H1 (cell line): ENCODE measurements at regions not wholly inside any gene's neighbourhood (a gene's known extent, or its start where the extent isn't known, plus 50 kb on each side); places are given as distances from the start of the nearest gene placed in this dataset.

ENCODE experiments used
- CTCF ChIA-PET: fragments of 300-600 bp; sonication (Branson Sonifier 250); formaldehyde crosslinking; loops from one replicate; lab custom pipeline; 2021; ENCODE audit not compliant: partially characterized antibody; lab: Charles Lee
- POLR2A ChIA-PET: fragments of 300-600 bp; sonication (Branson Sonifier 250); formaldehyde crosslinking; loops from one replicate; lab custom pipeline; 2021; ENCODE audit warnings: inconsistent platforms; ENCODE audit not compliant: partially characterized antibody; lab: Charles Lee
- DNase-seq, 2 experiments: peaks; one replicate each; pipeline versions ENCODE4 v3.0.0 to v3.0.0-alpha.2; 2010 to 2022; ENCODE audit warnings: low spot score in 2 of 2, low read depth in 1 of 2, mixed read lengths in 1 of 2
- FAIRE-seq: peaks from 2 replicates; lab custom pipeline; 2011; peaks lifted over from hg19 to GRCh38; lab: Jason Lieb, UNC
- H2AFZ ChIP-seq: 2 replicates; pipeline ENCODE4 v1.8.1; 2012; ENCODE audit warnings: low read length, inconsistent platforms
- H2AK5ac ChIP-seq: 2 replicates; pipeline ENCODE4 v1.6.1; 2013; ENCODE audit warnings: low read depth, low read length
- H2BK120ac ChIP-seq: replicated peaks from 2 replicates; pipeline ENCODE3; 2013; ENCODE audit warnings: low read depth, low read length, inconsistent platforms
- H2BK12ac ChIP-seq: 2 replicates; pipeline ENCODE4 v1.6.1; 2013; ENCODE audit warnings: low read depth, low read length
- H2BK15ac ChIP-seq: 2 replicates; pipeline ENCODE4 v1.6.1; 2013; ENCODE audit warnings: low read length
- H2BK20ac ChIP-seq: 2 replicates; pipeline ENCODE4 v1.6.1; 2013; ENCODE audit warnings: low read length
- H2BK5ac ChIP-seq: 2 replicates; pipeline ENCODE4 v1.6.1; 2013; ENCODE audit warnings: low read depth, low read length
- H3K14ac ChIP-seq: 2 replicates; pipeline ENCODE4 v1.6.1; 2013; ENCODE audit warnings: inconsistent platforms; ENCODE audit not compliant: insufficient read length
- H3K18ac ChIP-seq: 2 replicates; pipeline ENCODE4 v1.6.1; 2013; ENCODE audit warnings: low read length; ENCODE audit errors: extremely low read depth
- H3K23ac ChIP-seq: 2 replicates; pipeline ENCODE4 v1.6.1; 2013; ENCODE audit warnings: inconsistent platforms; ENCODE audit not compliant: insufficient read length
- H3K23me2 ChIP-seq: 2 replicates; pipeline ENCODE4 v1.6.1; 2013; ENCODE audit warnings: low read depth, low read length
- H3K27ac ChIP-seq: 2 replicates; pipeline ENCODE4 v1.6.1; 2011; ENCODE audit warnings: low read depth, low read length, inconsistent platforms
- H3K27me3 ChIP-seq, 4 experiments: replicated peaks in 1 of 4; 1 replicate in 1 of 4; 2 replicates in 3 of 4; pipeline versions ENCODE4 v1.6.1 to v1.8.1; 2011 to 2013; ENCODE audit warnings: low read length in 3 of 4, mild to moderate bottlenecking in 3 of 4, inconsistent platforms in 2 of 4, mixed read lengths in 2 of 4, moderate library complexity in 1 of 4; ENCODE audit not compliant: control insufficient read depth in 3 of 4, insufficient read depth in 3 of 4; ENCODE audit errors: extremely low read depth in 1 of 4
- H3K36me3 ChIP-seq, 4 experiments: 2 replicates each; pipeline versions ENCODE4 v1.6.1 to v1.8.1; 2011 to 2013; ENCODE audit warnings: mild to moderate bottlenecking in 4 of 4, low read length in 3 of 4, moderate library complexity in 2 of 4, control low read depth in 1 of 4, inconsistent platforms in 1 of 4; ENCODE audit not compliant: insufficient read depth in 4 of 4, control insufficient read depth in 2 of 4
- H3K4ac ChIP-seq: replicated peaks from 2 replicates; pipeline ENCODE3; 2013; ENCODE audit warnings: low read length, low read depth, mixed read lengths, inconsistent platforms; ENCODE audit not compliant: insufficient read length
- H3K4me1 ChIP-seq, 4 experiments: replicated peaks in 1 of 4; 1 replicate in 1 of 4; 2 replicates in 3 of 4; pipeline versions ENCODE4 v1.6.1 to v1.8.1; 2011 to 2013; ENCODE audit warnings: low read length in 3 of 4, inconsistent platforms in 2 of 4, mixed read lengths in 1 of 4; ENCODE audit not compliant: insufficient read depth in 4 of 4, control insufficient read depth in 3 of 4
- H3K4me2 ChIP-seq, 2 experiments: 2 replicates each; pipeline versions ENCODE4 v1.6.1 to v1.8.1; 2011 to 2013; ENCODE audit warnings: low read depth in 2 of 2, low read length in 2 of 2, control low read depth in 1 of 2, inconsistent platforms in 1 of 2, mild to moderate bottlenecking in 1 of 2; ENCODE audit not compliant: insufficient read depth in 1 of 2
- H3K4me3 ChIP-seq, 4 experiments: fragments of 200-600, 300-600 bp in 1 of 4; sonication (generic), shearing (Covaris generic), sonication (Bioruptor Twin) in 1 of 4; 2 replicates each; pipeline versions ENCODE4 v1.5.1 to v1.8.1; 2011 to 2016; ENCODE audit warnings: low read length in 4 of 4, low read depth in 3 of 4, control low read depth in 2 of 4, inconsistent platforms in 2 of 4, mild to moderate bottlenecking in 2 of 4, mixed read lengths in 1 of 4, moderate library complexity in 1 of 4; ENCODE audit not compliant: insufficient read depth in 2 of 4; ENCODE audit errors: extremely low read depth in 1 of 4
- H3K56ac ChIP-seq: replicated peaks from 2 replicates; pipeline ENCODE3; 2013; ENCODE audit warnings: low read depth, mild to moderate bottlenecking, mixed read lengths, low read length, inconsistent platforms; ENCODE audit not compliant: insufficient read length
- H3K79me1 ChIP-seq: 2 replicates; pipeline ENCODE4 v1.6.1; 2013; ENCODE audit warnings: low read depth, low read length, control low read depth
- H3K79me2 ChIP-seq, 2 experiments: 2 replicates each; pipeline versions ENCODE4 v1.6.1 to v1.8.1; 2012 to 2013; ENCODE audit warnings: low read length in 2 of 2, mild to moderate bottlenecking in 2 of 2, inconsistent platforms in 1 of 2; ENCODE audit not compliant: insufficient read depth in 2 of 2, control insufficient read depth in 1 of 2
- H3K9ac ChIP-seq, 4 experiments: replicated peaks in 1 of 4; 1 replicate in 1 of 4; 2 replicates in 3 of 4; pipeline versions ENCODE4 v1.6.1 to v1.8.1; 2011 to 2013; ENCODE audit warnings: low read depth in 3 of 4, low read length in 3 of 4, control low read depth in 2 of 4, mild to moderate bottlenecking in 2 of 4, moderate library complexity in 2 of 4, inconsistent platforms in 1 of 4; ENCODE audit errors: extremely low read depth in 1 of 4
- H3K9me3 ChIP-seq, 2 experiments: 2 replicates each; pipeline versions ENCODE4 v1.6.1 to v1.8.1; 2012 to 2013; ENCODE audit warnings: mild to moderate bottlenecking in 2 of 2, moderate library complexity in 2 of 2, control low read depth in 1 of 2, inconsistent platforms in 1 of 2, low read depth in 1 of 2, low read length in 1 of 2, mixed read lengths in 1 of 2; ENCODE audit not compliant: insufficient read depth in 2 of 2
- H4K20me1 ChIP-seq, 2 experiments: replicated peaks in 1 of 2; 2 replicates each; pipeline versions ENCODE3 to v1.8.1; 2011 to 2013; ENCODE audit warnings: inconsistent platforms in 2 of 2, low read length in 2 of 2, mild to moderate bottlenecking in 1 of 2; ENCODE audit not compliant: insufficient read depth in 2 of 2, control insufficient read depth in 1 of 2
- H4K5ac ChIP-seq: 2 replicates; pipeline ENCODE4 v1.6.1; 2013; ENCODE audit warnings: low read length, low read depth, mixed read lengths, inconsistent platforms; ENCODE audit not compliant: insufficient read length
- H4K8ac ChIP-seq: 2 replicates; pipeline ENCODE4 v1.8.0; 2013; ENCODE audit warnings: mild to moderate bottlenecking, moderate library complexity, low read length, inconsistent platforms; ENCODE audit not compliant: insufficient read depth; ENCODE audit errors: extremely low read depth
- H4K91ac ChIP-seq: replicated peaks from 2 replicates; pipeline ENCODE3; 2013; ENCODE audit warnings: low read length, mixed read lengths, inconsistent platforms; ENCODE audit not compliant: insufficient read length
- POLR2AphosphoS5 ChIP-seq: IDR thresholded peaks from 2 replicates; pipeline ENCODE4 v1.6.1; 2011; ENCODE audit warnings: low read depth, low read length
- SRF ChIP-seq: IDR thresholded peaks from 2 replicates; pipeline ENCODE4 v1.6.1; 2011; ENCODE audit warnings: mild to moderate bottlenecking, low read depth, low read length, moderate library complexity
- WGBS, 2 experiments: shearing (Covaris generic) in 1 of 2; methylation state at CpG; one replicate each; pipeline versions ENCODE4 v1.1.6 to v1.1.7; 2013 to 2015; ENCODE audit warnings: low lambda C conversion rate in 2 of 2, mixed read lengths in 2 of 2, inconsistent platforms in 1 of 2, low coverage in 1 of 2, missing lambda C conversion rate in 1 of 2; ENCODE audit not compliant: insufficient replicate concordance in 2 of 2, insufficient coverage in 1 of 2, insufficient read length in 1 of 2; ENCODE audit errors: extremely low coverage in 1 of 2, missing lambda C conversion rate in 1 of 2; 5-methylcytosine and 5-hydroxymethylcytosine counted together

GRCh38 chr4:79015411-79015810, 76.2 kb upstream of the PAQR3 start:
- no peaks in the 10 kb centered on the region for H3K36me3 ChIP-seq
- no peaks in the 10 kb centered on the region for H3K4me1 ChIP-seq
- no peak overlapping the region for H3K23ac ChIP-seq
- no peak overlapping the region for H2BK20ac ChIP-seq
- H4K8ac ChIP-seq, result no peak overlapping the region
- FAIRE-seq, result no peak
- peak overlapping the region; percentile 37 for H4K91ac ChIP-seq
- 88% methylated on average over 2 of the region's 2 CpGs; no CpG with 5 or more reads in 1 of the 2 experiments for WGBS, 2 experiments
- no peak overlapping the region for H4K5ac ChIP-seq
- H3K9ac ChIP-seq, result no peak overlapping the region
- H3K4me3 ChIP-seq, result no peak overlapping the region
- POLR2A ChIA-PET, result no interaction called here
- no peaks in the 10 kb centered on the region for H3K23me2 ChIP-seq
- no peak overlapping the region for H3K4me2 ChIP-seq
- no peak overlapping the region for H3K18ac ChIP-seq
- no peak for DNase-seq
- no peak for TF ChIP-seq SRF
- TF ChIP-seq POLR2AphosphoS5, result no peak
- TF ChIP-seq, all 59 proteins: peak for 0
- Histone ChIP-seq H3K4ac (no peak overlapping the region), H2BK120ac (no peak overlapping the region), H2BK12ac (no peak overlapping the region), H2AK5ac (no peak overlapping the region), H2BK5ac (no peak overlapping the region), H2BK15ac (no peak overlapping the region), H3K79me1 (no peaks in the 10 kb centered on the region), H3K9me3 (no peaks in the 10 kb centered on the region), H3K56ac (no peak overlapping the region), H2AFZ (no peak overlapping the region), H3K79me2 (no peaks in the 10 kb centered on the region), H4K20me1 (no peaks in the 10 kb centered on the region), H3K27me3 (no peaks in the 10 kb centered on the region), H3K14ac (no peak overlapping the region), H3K27ac (no peak overlapping the region)
- CTCF ChIA-PET, result no interaction called here
